Tibial nerve (tissue), 3 donors: ENCODE measurements at regions not wholly inside any gene's neighbourhood (a gene's known extent, or its start where the extent isn't known, plus 50 kb on each side); places are given as distances from the start of the nearest gene placed in this dataset.

Source experiments
- CTCF ChIP-seq, 5 experiments: fragments of 200-600 bp in 3 of 5; fragments of 450-650 bp in 2 of 5; sonication (generic) in 3 of 5; IDR thresholded peaks; one replicate each; pipeline ENCODE4 v1.5.1; 2016 to 2019; ENCODE audit warnings: antibody characterized with exemption in 5 of 5, mild to moderate bottlenecking in 3 of 5, moderate library complexity in 2 of 5
- POLR2A ChIP-seq, 2 donors: fragments of 450-650 bp; IDR thresholded peaks; one replicate each; pipeline ENCODE4 v1.6.1; 2017; ENCODE audit warnings: antibody characterized with exemption in 2 of 2, mild to moderate bottlenecking in 2 of 2, moderate library complexity in 2 of 2

GRCh38 chr12:127035011-127035879 is 1231.7 kb upstream of the TMEM132C start:
- TF ChIP-seq POLR2A (IDR thresholded peaks at IDR 0.05) (no peak), CTCF (IDR thresholded peaks at IDR 0.05) (no peak)
